WI38 (cell line): ENCODE measurements at regions not wholly inside any gene's neighbourhood (a gene's known extent, or its start where the extent isn't known, plus 50 kb on each side); places are given as distances from the start of the nearest gene placed in this dataset.

Experiments
- H3K4me3 ChIP-seq: 2 replicates; pipeline ENCODE4 v1.5.1; 2011; ENCODE audit warnings: low read depth, mild to moderate bottlenecking, control low read depth, low read length
- CTCF ChIP-seq: IDR thresholded peaks from 2 replicates; pipeline ENCODE4 v1.5.1; 2012; ENCODE audit warnings: low read depth, mild to moderate bottlenecking, control low read depth, low read length

GRCh38 chr3:30097022-30097650 is 509.3 kb upstream of the TGFBR2 start:
- TF ChIP-seq CTCF: no peak
- H3K4me3 ChIP-seq: no peak overlapping the region

- no peak overlapping the region for H3K4me3 ChIP-seq
- TF ChIP-seq CTCF: no peak
Measured at GRCh38 chr3:30098243-30098642, 508.2 kb upstream of the TGFBR2 start.

DNA sequence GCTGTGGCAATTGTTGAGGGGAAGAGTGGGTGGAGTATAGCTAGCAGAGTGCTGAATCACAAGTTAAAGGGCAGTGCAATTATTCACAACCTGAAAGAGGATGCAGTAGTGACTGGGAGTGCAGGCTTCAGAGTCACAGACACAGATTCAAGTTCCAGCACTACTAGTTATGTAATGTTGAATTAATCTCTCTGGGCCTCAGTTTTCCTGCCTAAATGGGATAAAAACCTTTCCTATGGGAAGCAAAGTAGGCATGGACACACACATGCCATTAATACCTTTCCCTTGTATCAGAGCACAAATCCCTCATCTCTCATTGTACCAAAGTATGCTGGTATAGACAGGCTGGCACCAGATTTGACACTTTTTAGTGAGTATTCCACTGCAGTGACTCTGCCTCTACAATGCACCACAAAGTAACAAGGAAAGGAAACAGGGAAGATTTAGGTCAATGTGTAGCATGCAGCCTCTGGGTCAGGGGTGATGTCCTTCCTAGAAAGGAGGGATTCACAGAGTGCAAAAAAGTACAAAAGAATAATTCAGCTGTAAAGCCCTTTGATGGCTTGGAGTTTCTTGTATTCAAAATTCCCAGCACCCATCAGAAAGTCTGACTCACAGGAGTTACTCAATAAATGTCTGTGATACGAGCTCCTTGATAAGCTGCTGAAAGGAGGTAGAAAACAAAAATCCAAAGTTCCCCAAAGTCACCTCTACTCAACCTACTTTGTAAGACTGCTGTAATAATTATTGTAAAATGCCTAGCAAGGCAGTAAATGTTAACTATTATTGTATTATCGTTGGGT is 507.5 kb upstream of the TGFBR2 start:
- TF ChIP-seq CTCF: no peak
- no peak overlapping the region for H3K4me3 ChIP-seq

DNA sequence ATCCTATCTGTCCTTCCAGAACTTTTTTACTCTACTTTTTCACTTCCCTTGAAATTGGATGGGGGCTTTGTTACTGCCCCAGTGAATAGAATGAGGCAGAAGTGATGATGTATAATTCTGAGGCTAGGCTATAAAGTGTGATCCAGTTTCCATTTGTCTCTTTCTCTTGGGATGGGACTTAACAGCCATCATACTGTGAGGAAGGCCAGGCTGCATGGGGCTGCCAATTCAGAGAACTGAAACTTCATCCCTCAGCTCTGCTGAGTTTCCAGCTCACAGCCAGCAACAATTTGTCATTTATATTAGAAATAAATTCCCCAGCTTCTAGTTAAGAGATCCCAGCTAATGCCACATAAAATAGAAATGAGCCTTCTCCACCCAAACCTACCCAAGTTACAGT is 504.0 kb upstream of the TGFBR2 start:
- no peak for TF ChIP-seq CTCF
- no peak overlapping the region for H3K4me3 ChIP-seq

GRCh38 chr3:30103186-30103585 is 503.2 kb upstream of the TGFBR2 start:
- no peak overlapping the region for H3K4me3 ChIP-seq
- TF ChIP-seq CTCF: no peak

GRCh38 chr3:30107531-30107930 is 498.9 kb upstream of the TGFBR2 start:
- TF ChIP-seq CTCF: no peak
- no peak overlapping the region for H3K4me3 ChIP-seq

DNA sequence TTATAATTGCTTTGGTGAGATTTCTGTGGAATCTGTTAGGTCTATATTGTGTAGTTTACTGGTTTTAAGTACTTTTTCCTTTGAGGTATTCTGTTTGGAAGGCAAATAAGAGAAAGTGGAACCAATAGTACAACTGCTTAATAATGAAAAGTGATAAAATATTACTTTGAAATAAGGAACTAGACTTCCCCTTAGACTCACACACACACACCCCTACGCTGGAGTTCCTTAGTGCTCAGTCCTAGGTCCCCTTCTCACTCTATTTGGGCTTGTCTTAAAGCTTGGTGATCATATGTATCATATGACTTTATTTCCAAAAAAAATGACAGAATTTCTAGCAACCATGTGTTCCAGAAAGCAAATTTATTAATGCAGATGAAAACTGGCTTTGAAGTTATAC is 494.0 kb upstream of the TGFBR2 start:
- TF ChIP-seq CTCF: no peak
- no peak overlapping the region for H3K4me3 ChIP-seq
